Astrocyte (in vitro differentiated cells and primary cell): ENCODE measurements at regions not wholly inside any gene's neighbourhood (a gene's known extent, or its start where the extent isn't known, plus 50 kb on each side); places are given as distances from the start of the nearest gene placed in this dataset.
"Not testable (repeated sequence)": the region's sequence is repeated elsewhere in the genome, so short reads cannot be mapped to it uniquely, and the experiment has no call there.

ENCODE experiments used
- DNase-seq: peaks from one replicate; pipeline ENCODE4 v3.0.0-alpha.2; 2010; ENCODE audit warnings: low read depth
- FAIRE-seq: peaks from 2 replicates; lab custom pipeline; 2011; peaks lifted over from hg19 to GRCh38; lab: Jason Lieb, UNC
- H2AFZ ChIP-seq: 2 replicates; pipeline ENCODE4 v1.6.0; 2012; ENCODE audit warnings: low read depth, low read length, inconsistent platforms
- H3K27ac ChIP-seq: 2 replicates; pipeline ENCODE4 v1.5.1; 2011; ENCODE audit warnings: low read depth, low read length, inconsistent platforms
- H3K27me3 ChIP-seq: 2 replicates; pipeline ENCODE4 v1.6.0; 2011; ENCODE audit warnings: low read length, inconsistent platforms; ENCODE audit not compliant: insufficient read depth
- H3K36me3 ChIP-seq: 2 replicates; pipeline ENCODE4 v1.5.1; 2011; ENCODE audit warnings: low read length, inconsistent platforms; ENCODE audit not compliant: insufficient read depth
- H3K4me1 ChIP-seq: 2 replicates; pipeline ENCODE4 v1.5.1; 2011; ENCODE audit warnings: low read length, inconsistent platforms; ENCODE audit not compliant: insufficient read depth
- H3K4me2 ChIP-seq: 2 replicates; pipeline ENCODE4 v1.6.0; 2012; ENCODE audit warnings: low read length, inconsistent platforms
- H3K4me3 ChIP-seq: 2 replicates; pipeline ENCODE4 v1.5.1; 2011; ENCODE audit warnings: low read depth, mild to moderate bottlenecking, low read length, inconsistent platforms; ENCODE audit not compliant: insufficient read depth
- H3K79me2 ChIP-seq: 2 replicates; pipeline ENCODE4 v1.6.0; 2012; ENCODE audit warnings: mild to moderate bottlenecking, low read length, inconsistent platforms; ENCODE audit not compliant: insufficient read depth
- H3K9ac ChIP-seq: 2 replicates; pipeline ENCODE4 v1.6.0; 2012; ENCODE audit warnings: mild to moderate bottlenecking, low read length, inconsistent platforms
- H3K9me3 ChIP-seq: 2 replicates; pipeline ENCODE4 v1.5.1; 2012; ENCODE audit warnings: low read depth, mild to moderate bottlenecking, low read length, inconsistent platforms; ENCODE audit not compliant: insufficient read depth
- H4K20me1 ChIP-seq: 2 replicates; pipeline ENCODE4 v1.6.0; 2012; ENCODE audit warnings: low read length, inconsistent platforms; ENCODE audit not compliant: insufficient read depth
- H3K27ac Mint-ChIP-seq: one replicate; pipeline ENCODE4 v1.8.0; 2021; ENCODE audit warnings: mild to moderate bottlenecking, mixed read lengths; ENCODE audit not compliant: unreplicated experiment
- H3K27me3 Mint-ChIP-seq: one replicate; pipeline ENCODE4 v1.8.0; 2021; ENCODE audit warnings: low read depth, mixed read lengths; ENCODE audit not compliant: unreplicated experiment
- H3K36me3 Mint-ChIP-seq: one replicate; pipeline ENCODE4 v1.8.0; 2021; ENCODE audit warnings: low read depth, mixed read lengths; ENCODE audit not compliant: unreplicated experiment
- H3K4me1 Mint-ChIP-seq: one replicate; pipeline ENCODE4 v1.8.0; 2021; ENCODE audit warnings: low read depth, mixed read lengths; ENCODE audit not compliant: unreplicated experiment
- H3K4me3 Mint-ChIP-seq: one replicate; pipeline ENCODE4 v1.8.0; 2021; ENCODE audit warnings: mild to moderate bottlenecking, moderate library complexity, mixed read lengths; ENCODE audit not compliant: unreplicated experiment
- H3K9me3 Mint-ChIP-seq: one replicate; pipeline ENCODE4 v1.8.0; 2021; ENCODE audit warnings: mild to moderate bottlenecking, mixed read lengths; ENCODE audit not compliant: unreplicated experiment

GRCh38 chr7:150029013-150029389 lies 155.2 kb downstream of the ATP6V0E2 start:
- H3K4me3 Mint-ChIP-seq, H3K4me1 ChIP-seq, H3K4me1 Mint-ChIP-seq, H3K4me2 ChIP-seq, H3K9ac ChIP-seq, H3K27me3 Mint-ChIP-seq, H3K36me3 ChIP-seq, H3K4me3 ChIP-seq, H3K27me3 ChIP-seq, H2AFZ ChIP-seq, H3K9me3 Mint-ChIP-seq, H3K79me2 ChIP-seq, FAIRE-seq, H3K9me3 ChIP-seq, H3K27ac Mint-ChIP-seq, H4K20me1 ChIP-seq, H3K27ac ChIP-seq, DNase-seq, H3K36me3 Mint-ChIP-seq: not testable (repeated sequence)

GRCh38 chr7:150031733-150032132 lies 158.0 kb downstream of the ATP6V0E2 start:
- H3K36me3 Mint-ChIP-seq, FAIRE-seq, H3K4me1 ChIP-seq, H3K9me3 ChIP-seq, H3K9ac ChIP-seq, H3K4me3 ChIP-seq, H3K4me2 ChIP-seq, DNase-seq, H3K27ac Mint-ChIP-seq, H3K27me3 ChIP-seq, H3K27ac ChIP-seq, H3K79me2 ChIP-seq, H2AFZ ChIP-seq, H3K4me1 Mint-ChIP-seq, H3K4me3 Mint-ChIP-seq, H3K9me3 Mint-ChIP-seq, H4K20me1 ChIP-seq, H3K36me3 ChIP-seq, H3K27me3 Mint-ChIP-seq: not testable (repeated sequence)

GRCh38 chr7:150033711-150034110 lies 159.9 kb downstream of the ATP6V0E2 start:
- H3K27ac Mint-ChIP-seq, H3K4me3 ChIP-seq, H3K79me2 ChIP-seq, H3K36me3 ChIP-seq, H3K9ac ChIP-seq, H4K20me1 ChIP-seq, H3K4me1 ChIP-seq, DNase-seq, H3K27me3 ChIP-seq, H3K36me3 Mint-ChIP-seq, FAIRE-seq, H3K9me3 Mint-ChIP-seq, H2AFZ ChIP-seq, H3K4me2 ChIP-seq, H3K9me3 ChIP-seq, H3K4me3 Mint-ChIP-seq, H3K27ac ChIP-seq, H3K4me1 Mint-ChIP-seq, H3K27me3 Mint-ChIP-seq: not testable (repeated sequence)

- H3K4me2 ChIP-seq, H3K27ac Mint-ChIP-seq: not testable (repeated sequence)
These were observed 162.0 kb downstream of the ATP6V0E2 start for GRCh38 chr7:150035769-150036168.

GRCh38 chr7:150039061-150039460 lies 165.3 kb downstream of the ATP6V0E2 start:
- H3K27ac ChIP-seq, H3K27ac Mint-ChIP-seq, H2AFZ ChIP-seq, H3K4me3 Mint-ChIP-seq, H3K4me1 Mint-ChIP-seq, FAIRE-seq, H3K9me3 ChIP-seq, H3K27me3 Mint-ChIP-seq, H4K20me1 ChIP-seq, H3K4me1 ChIP-seq, H3K27me3 ChIP-seq, H3K36me3 Mint-ChIP-seq, H3K4me2 ChIP-seq, DNase-seq, H3K9me3 Mint-ChIP-seq, H3K4me3 ChIP-seq, H3K79me2 ChIP-seq, H3K36me3 ChIP-seq, H3K9ac ChIP-seq: not testable (repeated sequence)

More at GRCh38 chr7:150035769-150036168, 162.0 kb downstream of the ATP6V0E2 start:
- not testable (repeated sequence) for H3K27ac ChIP-seq, H3K27me3 ChIP-seq, H3K9ac ChIP-seq, H3K4me3 ChIP-seq, FAIRE-seq, DNase-seq, H3K36me3 ChIP-seq, H3K4me3 Mint-ChIP-seq, H3K4me1 Mint-ChIP-seq, H3K9me3 Mint-ChIP-seq, H3K36me3 Mint-ChIP-seq, H3K79me2 ChIP-seq, H3K4me1 ChIP-seq, H2AFZ ChIP-seq, H3K27me3 Mint-ChIP-seq, H4K20me1 ChIP-seq, H3K9me3 ChIP-seq

GRCh38 chr7:150042281-150042680 lies 168.5 kb downstream of the ATP6V0E2 start:
- not testable (repeated sequence) for FAIRE-seq, H3K4me3 ChIP-seq, H4K20me1 ChIP-seq, H3K4me1 ChIP-seq, H3K36me3 ChIP-seq, H3K9me3 Mint-ChIP-seq, H3K4me1 Mint-ChIP-seq, H3K27ac ChIP-seq, H3K4me2 ChIP-seq, H3K27ac Mint-ChIP-seq, H3K4me3 Mint-ChIP-seq, H3K9me3 ChIP-seq, H3K27me3 ChIP-seq, H3K36me3 Mint-ChIP-seq, H3K79me2 ChIP-seq, H3K27me3 Mint-ChIP-seq, H2AFZ ChIP-seq, DNase-seq, H3K9ac ChIP-seq
